ENCODE measurements at regions not wholly inside any gene's neighbourhood (a gene's known extent, or its start where the extent isn't known, plus 50 kb on each side); places are given as distances from the start of the nearest gene placed in this dataset.

- DNase-seq (ENCODE audit: low read depth, low spot score) (no peak), FAIRE-seq (no peak)
- BruUV-seq (replicated peaks), result no TSS peak
- no peaks in the 10 kb centered on the region for H3K27me3 ChIP-seq (ENCODE audit: control insufficient read depth in 2 of 2, insufficient read depth in 2 of 2, low read length in 2 of 2)
- H3K9ac ChIP-seq (replicated peaks; ENCODE audit: extremely low read depth, insufficient read depth, low read length), result no peak overlapping the region
- H3K36me3 ChIP-seq (ENCODE audit: control insufficient read depth in 2 of 2, extremely low read depth in 1 of 2, insufficient read depth in 2 of 2, low read length in 2 of 2), result no peaks in the 10 kb centered on the region
- H4K20me1 ChIP-seq (replicated peaks; ENCODE audit: control insufficient read depth, extremely low read depth, insufficient read depth, low read length), result no peaks in the 10 kb centered on the region
- no peaks in the 10 kb centered on the region for H3K9me3 ChIP-seq (replicated peaks; ENCODE audit: control insufficient read depth, insufficient read depth, low read length)
- no peak overlapping the region for H3K4me3 ChIP-seq (replicated peaks in 1 of 3; ENCODE audit: insufficient read depth in 1 of 3, low read depth in 1 of 3, low read length in 3 of 3)
- no peaks in the 10 kb centered on the region for H3K4me1 ChIP-seq (ENCODE audit: control insufficient read depth, extremely low read depth, insufficient read depth, low read length)
- ChIA-PET CTCF (no interaction called here), POLR2A (no interaction called here)
- TF ChIP-seq CTCF (IDR thresholded peaks at IDR 0.05; ENCODE audit: extremely low read depth in 1 of 2, insufficient read depth in 1 of 2, low read depth in 1 of 2, low read length in 2 of 2), result no peak
- no peak for TF ChIP-seq FOS (IDR thresholded peaks at IDR 0.05; ENCODE audit: borderline replicate concordance, insufficient read depth, low read length)
- TF ChIP-seq MAX (IDR thresholded peaks at IDR 0.05; ENCODE audit: insufficient read depth, insufficient read length), result no peak
- no peak for TF ChIP-seq EZH2 (IDR thresholded peaks at IDR 0.05; ENCODE audit: borderline replicate concordance, low read depth, low read length, severe bottlenecking)
- TF ChIP-seq POLR2AphosphoS5 (IDR thresholded peaks at IDR 0.05; ENCODE audit: insufficient read depth, low read depth, low read length), result no peak
- TF ChIP-seq MYC (IDR thresholded peaks at IDR 0.05; ENCODE audit: low read depth, low read length), result no peak
- no peak for TF ChIP-seq JUN (IDR thresholded peaks at IDR 0.05; ENCODE audit: borderline replicate concordance, insufficient read depth, insufficient read length, low read depth)
- no peak for TF ChIP-seq GATA2 (IDR thresholded peaks at IDR 0.05; ENCODE audit: insufficient read depth, insufficient read length, low read depth, low read length)
- TF ChIP-seq POLR2A (IDR thresholded peaks at IDR 0.05; ENCODE audit: low read depth, low read length), result no peak
- H3K4me2 ChIP-seq (ENCODE audit: insufficient read depth, low read length), result no peak overlapping the region
- no peak overlapping the region for H3K27ac ChIP-seq (ENCODE audit: insufficient read depth, low read depth, low read length)
- H2AFZ ChIP-seq (ENCODE audit: low read depth, low read length), result no peak overlapping the region
- H3K9me1 ChIP-seq (replicated peaks; ENCODE audit: control insufficient read depth, extremely low read depth, insufficient read depth, low read length), result no peaks in the 10 kb centered on the region
- intact Hi-C loops (cut with micrococcal nuclease) (no loop called here), dilution Hi-C loops (cut with MboI; ENCODE audit: extremely low pct_ligation_motif_present, low sequenced_read_pairs) (no loop called here)
- H3K79me2 ChIP-seq (ENCODE audit: control insufficient read depth, insufficient read depth, low read length), result no peaks in the 10 kb centered on the region
Measured at GRCh38 chr10:28400176-28400575, 97.3 kb upstream of the MPP7 start.
